Nephron (organoid): ENCODE measurements at regions not wholly inside any gene's neighbourhood (a gene's known extent, or its start where the extent isn't known, plus 50 kb on each side); places are given as distances from the start of the nearest gene placed in this dataset.

Source experiments
- H3K27ac Mint-ChIP-seq, 3 experiments: 2 replicates each; pipeline ENCODE4 v1.8.0; 2020; ENCODE audit warnings: mixed read lengths in 3 of 3, mild to moderate bottlenecking in 2 of 3, moderate library complexity in 1 of 3
- H3K27me3 Mint-ChIP-seq: 2 replicates; pipeline ENCODE4 v1.8.0; 2021; ENCODE audit warnings: low read depth, mild to moderate bottlenecking, moderate library complexity, mixed read lengths
- H3K36me3 Mint-ChIP-seq: 2 replicates; pipeline ENCODE4 v1.8.0; 2020; ENCODE audit warnings: low read depth, mixed read lengths
- H3K4me1 Mint-ChIP-seq: 2 replicates; pipeline ENCODE4 v1.8.0; 2020; ENCODE audit warnings: mixed read lengths
- H3K4me3 Mint-ChIP-seq, 3 experiments: 2 replicates each; pipeline ENCODE4 v1.8.0; 2020; ENCODE audit warnings: mild to moderate bottlenecking in 3 of 3, mixed read lengths in 3 of 3, moderate library complexity in 2 of 3
- H3K9me3 Mint-ChIP-seq: 2 replicates; pipeline ENCODE4 v1.8.0; 2020; ENCODE audit warnings: mixed read lengths
- TF ChIP-seq, protein P1 (sequence below), 3 experiments: fragments of 200-600 bp; sonication (generic); IDR thresholded peaks; one replicate each; pipeline ENCODE4 v1.5.0; 2021; ENCODE audit warnings: antibody characterized with exemption in 3 of 3; ENCODE audit not compliant: unreplicated experiment in 3 of 3

- Mint-ChIP-seq H3K27ac (no peak overlapping the region), H3K36me3 (no peaks in the 10 kb centered on the region), H3K4me1 (peaks cover 12% of the 10 kb centered on the region), H3K27me3 (peaks cover 30% of the 10 kb centered on the region), H3K9me3 (peaks cover 3% of the 10 kb centered on the region), H3K4me3 (no peak overlapping the region)
- TF ChIP-seq, protein P1, sequence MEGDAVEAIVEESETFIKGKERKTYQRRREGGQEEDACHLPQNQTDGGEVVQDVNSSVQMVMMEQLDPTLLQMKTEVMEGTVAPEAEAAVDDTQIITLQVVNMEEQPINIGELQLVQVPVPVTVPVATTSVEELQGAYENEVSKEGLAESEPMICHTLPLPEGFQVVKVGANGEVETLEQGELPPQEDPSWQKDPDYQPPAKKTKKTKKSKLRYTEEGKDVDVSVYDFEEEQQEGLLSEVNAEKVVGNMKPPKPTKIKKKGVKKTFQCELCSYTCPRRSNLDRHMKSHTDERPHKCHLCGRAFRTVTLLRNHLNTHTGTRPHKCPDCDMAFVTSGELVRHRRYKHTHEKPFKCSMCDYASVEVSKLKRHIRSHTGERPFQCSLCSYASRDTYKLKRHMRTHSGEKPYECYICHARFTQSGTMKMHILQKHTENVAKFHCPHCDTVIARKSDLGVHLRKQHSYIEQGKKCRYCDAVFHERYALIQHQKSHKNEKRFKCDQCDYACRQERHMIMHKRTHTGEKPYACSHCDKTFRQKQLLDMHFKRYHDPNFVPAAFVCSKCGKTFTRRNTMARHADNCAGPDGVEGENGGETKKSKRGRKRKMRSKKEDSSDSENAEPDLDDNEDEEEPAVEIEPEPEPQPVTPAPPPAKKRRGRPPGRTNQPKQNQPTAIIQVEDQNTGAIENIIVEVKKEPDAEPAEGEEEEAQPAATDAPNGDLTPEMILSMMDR (IDR thresholded peaks at IDR 0.05; ENCODE audit: unreplicated experiment in 3 of 3) = no peak
Measured at GRCh38 chr22:27588268-27588667, 213.3 kb downstream of the MN1 start.

- TF ChIP-seq, protein P1 (IDR thresholded peaks at IDR 0.05; ENCODE audit: unreplicated experiment in 3 of 3) = no peak
- H3K27ac Mint-ChIP-seq = no peak overlapping the region
Measured at GRCh38 chr22:27588915-27589314, 212.6 kb downstream of the MN1 start.

DNA sequence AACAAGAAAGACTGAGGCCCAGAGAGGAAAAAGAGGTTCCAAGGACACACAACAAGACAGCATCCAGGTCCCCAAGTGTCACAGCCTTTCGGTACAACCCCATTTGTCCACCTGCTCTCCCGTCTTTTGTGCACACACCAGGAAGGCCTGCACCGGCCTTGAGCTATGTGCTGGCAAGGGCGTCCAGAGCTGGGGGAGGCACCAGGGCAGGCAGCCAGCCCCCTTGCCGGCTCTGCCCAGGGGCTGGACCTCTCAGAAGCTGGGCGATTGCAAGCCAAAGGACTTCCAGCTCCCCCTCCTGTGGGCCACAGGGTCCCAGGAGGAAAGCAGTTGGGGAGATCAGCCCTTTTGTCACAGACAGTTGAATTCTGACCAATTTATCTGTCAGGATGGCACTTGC is 210.5 kb downstream of the MN1 start:
- no peak overlapping the region for H3K27ac Mint-ChIP-seq
- peaks cover 23% of the 10 kb centered on the region for H3K27me3 Mint-ChIP-seq
- H3K9me3 Mint-ChIP-seq = peaks cover 3% of the 10 kb centered on the region
- H3K36me3 Mint-ChIP-seq = no peaks in the 10 kb centered on the region
- no peak overlapping the region for H3K4me3 Mint-ChIP-seq
- TF ChIP-seq, protein P1 (IDR thresholded peaks at IDR 0.05; ENCODE audit: unreplicated experiment in 3 of 3) = no peak
- H3K4me1 Mint-ChIP-seq = peaks cover 17% of the 10 kb centered on the region

More at GRCh38 chr22:27588915-27589314, 212.6 kb downstream of the MN1 start:
- Mint-ChIP-seq H3K9me3 (peaks cover 3% of the 10 kb centered on the region), H3K4me3 (peak overlapping the region in 1 of 3 experiments; percentile 0), H3K4me1 (peaks cover 12% of the 10 kb centered on the region), H3K27me3 (peaks cover 30% of the 10 kb centered on the region), H3K36me3 (no peaks in the 10 kb centered on the region)

GRCh38 chr22:27593378-27593777 is 208.2 kb downstream of the MN1 start:
- Mint-ChIP-seq H3K27me3 (peaks cover 15% of the 10 kb centered on the region), H3K9me3 (peaks cover 3% of the 10 kb centered on the region), H3K27ac (no peak overlapping the region), H3K4me3 (no peak overlapping the region), H3K36me3 (no peaks in the 10 kb centered on the region), H3K4me1 (peaks cover 21% of the 10 kb centered on the region)
- TF ChIP-seq, protein P1 (IDR thresholded peaks at IDR 0.05; ENCODE audit: unreplicated experiment in 3 of 3) = no peak

DNA sequence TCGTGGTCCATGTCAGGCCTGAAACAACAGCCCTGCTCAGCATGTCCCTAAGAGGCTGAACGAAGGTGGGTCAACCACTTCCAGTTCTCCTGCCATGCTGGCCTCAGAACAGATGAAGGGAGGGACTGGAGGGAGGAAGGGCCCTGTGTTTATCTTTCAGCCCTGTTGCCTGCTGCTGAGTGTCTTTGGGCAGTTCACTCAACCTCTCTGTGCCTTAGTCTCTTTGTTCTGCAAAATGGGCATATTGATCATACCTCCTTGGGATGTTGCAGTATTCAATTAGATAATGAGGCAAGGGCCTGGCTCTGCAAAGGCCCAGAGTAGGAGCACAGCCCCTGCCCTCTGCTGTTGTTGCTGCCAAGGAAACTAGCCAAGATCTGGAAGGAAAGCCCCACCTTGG is 207.5 kb downstream of the MN1 start:
- Mint-ChIP-seq H3K9me3 (peaks cover 1% of the 10 kb centered on the region), H3K4me1 (peaks cover 23% of the 10 kb centered on the region), H3K27ac (no peak overlapping the region)

More for the DNA sequence above, 207.5 kb downstream of the MN1 start:
- no peak overlapping the region for H3K4me3 Mint-ChIP-seq
- H3K27me3 Mint-ChIP-seq = peaks cover 8% of the 10 kb centered on the region
- no peaks in the 10 kb centered on the region for H3K36me3 Mint-ChIP-seq
- TF ChIP-seq, protein P1 (IDR thresholded peaks at IDR 0.05; ENCODE audit: unreplicated experiment in 3 of 3) = no peak
